Mesendoderm (in vitro differentiated cells): ENCODE measurements at regions not wholly inside any gene's neighbourhood (a gene's known extent, or its start where the extent isn't known, plus 50 kb on each side); places are given as distances from the start of the nearest gene placed in this dataset.

Source experiments
- DNase-seq: peaks from one replicate; pipeline ENCODE4 v3.0.0; 2013
- H2AK5ac ChIP-seq: 2 replicates; pipeline ENCODE4 v1.6.1; 2013; ENCODE audit warnings: low read length, inconsistent platforms
- H2BK120ac ChIP-seq: 2 replicates; pipeline ENCODE4 v1.6.1; 2013; ENCODE audit warnings: low read depth, mild to moderate bottlenecking, low read length, moderate library complexity, mixed read lengths
- H2BK15ac ChIP-seq: replicated peaks from 2 replicates; pipeline ENCODE4 v1.6.1; 2013; ENCODE audit warnings: low read depth, mild to moderate bottlenecking, moderate library complexity
- H2BK5ac ChIP-seq: 2 replicates; pipeline ENCODE4 v1.6.1; 2013; ENCODE audit warnings: low read length, inconsistent platforms
- H3K18ac ChIP-seq: 2 replicates; pipeline ENCODE4 v1.6.1; 2013; ENCODE audit warnings: mild to moderate bottlenecking, low read length, mixed read lengths
- H3K23ac ChIP-seq: one replicate; pipeline ENCODE4 v1.6.1; 2013; ENCODE audit warnings: low read length
- H3K27ac ChIP-seq: 2 replicates; pipeline ENCODE4 v1.5.1; 2013; ENCODE audit warnings: low read depth, mild to moderate bottlenecking, inconsistent platforms, low read length, moderate library complexity
- H3K27me3 ChIP-seq: 2 replicates; pipeline ENCODE4 v1.6.1; 2013; ENCODE audit warnings: low read length, control low read depth, mild to moderate bottlenecking, inconsistent platforms; ENCODE audit not compliant: insufficient read depth, poor library complexity
- H3K36me3 ChIP-seq: 2 replicates; pipeline ENCODE4 v1.6.1; 2013; ENCODE audit warnings: low read length, inconsistent platforms; ENCODE audit not compliant: control insufficient read depth, insufficient read depth
- H3K4ac ChIP-seq: one replicate; pipeline ENCODE4 v1.6.1; 2013; ENCODE audit warnings: low read depth, mild to moderate bottlenecking, low read length, moderate library complexity
- H3K4me1 ChIP-seq: 2 replicates; pipeline ENCODE4 v1.6.1; 2013; ENCODE audit warnings: low read depth, low read length, inconsistent platforms; ENCODE audit not compliant: control insufficient read depth
- H3K4me2 ChIP-seq: 2 replicates; pipeline ENCODE4 v1.6.1; 2013; ENCODE audit warnings: low read length
- H3K4me3 ChIP-seq: 2 replicates; pipeline ENCODE4 v1.5.1; 2013; ENCODE audit warnings: mild to moderate bottlenecking, low read length
- H3K56ac ChIP-seq: one replicate; pipeline ENCODE4 v1.6.1; 2013; ENCODE audit warnings: low read length
- H3K79me1 ChIP-seq: 2 replicates; pipeline ENCODE4 v1.6.1; 2013; ENCODE audit warnings: low read length, inconsistent platforms
- H3K79me2 ChIP-seq: 2 replicates; pipeline ENCODE4 v1.6.1; 2013; ENCODE audit warnings: mild to moderate bottlenecking, low read length; ENCODE audit not compliant: control insufficient read depth, insufficient read depth
- H3K9ac ChIP-seq: 2 replicates; pipeline ENCODE4 v1.6.1; 2013; ENCODE audit warnings: low read length, inconsistent platforms
- H4K5ac ChIP-seq: one replicate; pipeline ENCODE4 v1.6.1; 2013; ENCODE audit warnings: low read length
- H4K8ac ChIP-seq: one replicate; pipeline ENCODE4 v1.6.1; 2013; ENCODE audit warnings: low read depth, mild to moderate bottlenecking, control low read depth, low read length, moderate library complexity
- WGBS: extraction: QIAGEN DNeasy Blood & Tissue Kit; methylation state at CpG from one replicate; pipeline ENCODE4 v1.1.7; 2013; ENCODE audit warnings: low lambda C conversion rate, missing lambda C conversion rate; ENCODE audit not compliant: insufficient coverage; ENCODE audit errors: extremely low coverage; 5-methylcytosine and 5-hydroxymethylcytosine counted together

DNA sequence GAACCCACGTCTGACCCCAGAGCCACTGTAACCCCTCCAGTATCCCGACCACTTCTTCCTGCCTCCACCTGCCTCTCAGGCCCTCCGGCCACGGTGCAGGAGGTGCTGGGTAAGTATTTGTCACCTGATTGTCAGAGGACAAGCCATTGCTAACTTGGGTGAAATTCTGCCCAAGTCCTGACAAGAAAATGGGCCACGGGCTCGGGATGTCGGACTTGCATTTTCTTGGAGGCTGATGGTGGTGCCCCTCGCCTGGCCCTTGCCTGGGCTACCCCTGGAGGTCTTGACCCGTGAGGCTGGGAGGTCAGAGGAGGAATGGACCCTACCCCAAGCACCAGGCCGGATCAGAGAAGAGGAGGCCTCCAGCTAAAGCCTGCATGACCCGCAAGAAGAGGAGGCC is 149.7 kb upstream of the COL5A1 start:
- H3K4me3 ChIP-seq, result no peak overlapping the region
- H3K79me2 ChIP-seq, result no peaks in the 10 kb centered on the region
- H3K23ac ChIP-seq, result no peak overlapping the region
- H2BK15ac ChIP-seq, result no peak overlapping the region
- no peaks in the 10 kb centered on the region for H3K27me3 ChIP-seq
- H4K5ac ChIP-seq, result no peak overlapping the region
- no peaks in the 10 kb centered on the region for H3K79me1 ChIP-seq
- no peak overlapping the region for H3K4ac ChIP-seq
- H3K27ac ChIP-seq, result no peak overlapping the region
- H2AK5ac ChIP-seq, result no peak overlapping the region
- H2BK120ac ChIP-seq, result no peak overlapping the region
- H3K4me1 ChIP-seq, result no peaks in the 10 kb centered on the region
- WGBS, result no CpG with 5 or more reads among the region's 11 CpGs
- no peak overlapping the region for H3K9ac ChIP-seq
- H3K4me2 ChIP-seq, result no peak overlapping the region
- H3K18ac ChIP-seq, result no peak overlapping the region
- H3K56ac ChIP-seq, result no peak overlapping the region
- DNase-seq, result no peak
- H2BK5ac ChIP-seq, result no peak overlapping the region
- no peak overlapping the region for H4K8ac ChIP-seq
- no peaks in the 10 kb centered on the region for H3K36me3 ChIP-seq

DNA sequence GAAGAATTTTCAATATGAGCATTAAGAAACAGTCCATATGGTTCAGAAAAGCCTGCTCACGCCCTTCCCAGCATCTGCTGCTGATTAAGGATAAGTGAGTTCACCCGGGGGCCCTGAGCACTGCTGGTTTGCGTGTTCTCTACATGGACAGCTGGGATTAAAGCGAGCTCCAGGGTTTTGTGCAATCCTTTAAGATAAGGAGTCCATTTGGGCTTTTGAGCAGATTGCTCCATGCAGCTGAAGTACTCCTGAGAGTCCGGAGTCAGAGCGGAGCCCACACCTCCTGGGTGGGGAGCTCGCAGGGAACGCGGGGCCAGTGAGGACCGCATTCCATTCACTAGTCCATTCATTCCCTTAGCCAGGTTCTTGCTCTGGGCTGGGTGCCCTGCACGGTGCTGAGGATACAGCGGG is 149.3 kb upstream of the COL5A1 start:
- Histone ChIP-seq H3K79me2 (no peaks in the 10 kb centered on the region), H4K8ac (no peak overlapping the region), H4K5ac (no peak overlapping the region), H3K4me3 (no peak overlapping the region), H3K4ac (no peak overlapping the region), H2BK5ac (no peak overlapping the region), H3K36me3 (no peaks in the 10 kb centered on the region), H3K79me1 (no peaks in the 10 kb centered on the region), H3K27ac (no peak overlapping the region), H3K4me2 (no peak overlapping the region), H3K23ac (no peak overlapping the region), H3K9ac (no peak overlapping the region), H3K4me1 (no peaks in the 10 kb centered on the region), H3K27me3 (no peaks in the 10 kb centered on the region), H3K56ac (no peak overlapping the region), H2AK5ac (no peak overlapping the region), H2BK15ac (no peak overlapping the region), H3K18ac (no peak overlapping the region), H2BK120ac (no peak overlapping the region)
- DNase-seq, result no peak
- WGBS, result no CpG with 5 or more reads among the region's 12 CpGs

DNA sequence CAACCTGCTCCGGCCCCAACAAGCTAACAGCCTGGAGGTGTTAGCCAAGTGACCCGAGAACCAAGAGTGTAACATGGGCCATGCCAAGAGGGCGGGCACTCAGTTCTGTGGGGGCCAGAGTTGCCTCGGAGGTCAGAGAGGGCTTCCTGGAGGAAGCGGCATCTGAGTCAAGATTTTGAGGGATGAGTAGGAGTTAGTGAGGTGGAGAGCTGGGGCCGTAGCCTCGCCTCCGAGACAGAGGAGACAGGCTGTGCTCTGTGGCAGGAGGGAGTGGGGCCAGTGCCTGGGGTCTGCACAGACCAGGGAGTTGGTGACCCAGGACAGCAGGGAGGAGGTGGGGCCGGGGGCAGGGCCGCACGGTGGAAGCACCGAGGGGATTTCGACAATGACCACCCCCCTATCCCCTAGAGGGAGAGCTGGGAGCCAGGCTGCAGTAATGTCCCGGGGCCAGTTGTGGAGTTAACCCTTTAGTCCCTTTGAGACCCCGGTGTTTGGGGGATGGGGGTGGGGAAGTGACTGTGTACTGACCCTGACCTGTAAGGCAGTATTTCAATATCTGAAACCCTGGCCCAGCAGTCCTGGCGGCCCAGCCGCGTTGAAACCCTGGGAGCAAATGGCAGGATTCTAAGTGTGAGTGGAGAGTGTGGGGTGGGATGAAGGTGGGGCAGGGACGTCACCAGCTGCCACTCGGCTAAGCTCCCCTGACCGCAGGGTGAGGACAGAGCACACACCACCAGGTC is 148.7 kb upstream of the COL5A1 start:
- no peaks in the 10 kb centered on the region for H3K4me1 ChIP-seq
- H3K56ac ChIP-seq, result no peak overlapping the region
- no peak overlapping the region for H2BK5ac ChIP-seq
- no peak overlapping the region for H4K5ac ChIP-seq
- no CpG with 5 or more reads among the region's 21 CpGs for WGBS
- H3K18ac ChIP-seq, result no peak overlapping the region
- no peak overlapping the region for H3K27ac ChIP-seq
- H3K4me2 ChIP-seq, result no peak overlapping the region
- H2AK5ac ChIP-seq, result no peak overlapping the region
- H3K27me3 ChIP-seq, result no peaks in the 10 kb centered on the region
- no peak overlapping the region for H3K4ac ChIP-seq
- H3K36me3 ChIP-seq, result no peaks in the 10 kb centered on the region
- H3K4me3 ChIP-seq, result no peak overlapping the region
- H4K8ac ChIP-seq, result no peak overlapping the region
- H2BK120ac ChIP-seq, result no peak overlapping the region
- H3K9ac ChIP-seq, result no peak overlapping the region
- H2BK15ac ChIP-seq, result no peak overlapping the region
- no peak for DNase-seq
- H3K23ac ChIP-seq, result no peak overlapping the region
- H3K79me2 ChIP-seq, result no peaks in the 10 kb centered on the region
- H3K79me1 ChIP-seq, result no peaks in the 10 kb centered on the region

DNA sequence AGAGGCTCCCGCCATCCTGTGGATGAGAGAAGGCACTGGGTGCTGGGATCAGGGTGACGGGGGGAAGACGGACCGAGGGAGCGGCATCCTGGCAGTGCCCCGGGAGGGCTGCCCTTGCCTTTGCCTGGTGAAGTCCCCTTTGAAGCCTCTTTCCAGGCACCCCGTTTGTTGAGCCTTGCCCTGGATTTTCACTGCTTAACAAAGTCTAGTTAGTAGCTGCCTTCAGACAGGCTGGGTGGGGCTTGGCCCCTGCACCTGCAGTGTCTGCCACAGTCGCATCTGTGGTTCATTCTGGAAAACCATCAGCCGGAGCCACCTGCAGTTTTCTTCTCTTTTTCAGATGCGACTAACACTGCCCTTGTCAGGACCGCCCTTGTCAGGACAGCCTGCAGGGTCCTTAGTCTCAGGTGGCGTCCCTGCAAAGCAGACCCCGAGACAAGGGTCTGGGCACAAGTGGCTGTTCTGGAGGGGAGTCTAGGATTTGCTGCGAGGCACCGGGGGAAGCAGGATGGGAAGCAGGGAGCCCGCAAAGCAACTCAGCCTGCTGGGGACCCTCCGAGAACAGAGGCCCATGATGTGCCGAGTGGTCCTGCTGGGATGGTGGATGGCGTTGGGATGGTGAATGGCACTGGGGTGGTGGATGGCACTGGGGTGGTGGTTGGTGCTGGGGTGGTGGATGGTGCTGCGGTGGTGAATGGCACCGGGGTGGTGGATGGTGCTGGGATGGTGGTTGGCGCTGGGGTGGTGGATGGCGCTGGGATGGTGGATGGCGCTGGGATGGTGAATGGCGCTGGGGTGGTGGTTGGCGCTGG is 147.9 kb upstream of the COL5A1 start:
- Histone ChIP-seq H2BK5ac (no peak overlapping the region), H3K9ac (no peak overlapping the region), H3K27me3 (no peaks in the 10 kb centered on the region), H4K5ac (no peak overlapping the region), H2BK120ac (no peak overlapping the region), H4K8ac (no peak overlapping the region), H3K23ac (no peak overlapping the region), H3K4me1 (no peaks in the 10 kb centered on the region), H3K79me2 (no peaks in the 10 kb centered on the region), H2BK15ac (no peak overlapping the region), H2AK5ac (no peak overlapping the region), H3K4ac (no peak overlapping the region), H3K4me3 (no peak overlapping the region), H3K18ac (no peak overlapping the region), H3K27ac (no peak overlapping the region), H3K4me2 (no peak overlapping the region), H3K56ac (no peak overlapping the region), H3K79me1 (no peaks in the 10 kb centered on the region), H3K36me3 (no peaks in the 10 kb centered on the region)
- WGBS, result no CpG with 5 or more reads among the region's 26 CpGs
- DNase-seq, result no peak

DNA sequence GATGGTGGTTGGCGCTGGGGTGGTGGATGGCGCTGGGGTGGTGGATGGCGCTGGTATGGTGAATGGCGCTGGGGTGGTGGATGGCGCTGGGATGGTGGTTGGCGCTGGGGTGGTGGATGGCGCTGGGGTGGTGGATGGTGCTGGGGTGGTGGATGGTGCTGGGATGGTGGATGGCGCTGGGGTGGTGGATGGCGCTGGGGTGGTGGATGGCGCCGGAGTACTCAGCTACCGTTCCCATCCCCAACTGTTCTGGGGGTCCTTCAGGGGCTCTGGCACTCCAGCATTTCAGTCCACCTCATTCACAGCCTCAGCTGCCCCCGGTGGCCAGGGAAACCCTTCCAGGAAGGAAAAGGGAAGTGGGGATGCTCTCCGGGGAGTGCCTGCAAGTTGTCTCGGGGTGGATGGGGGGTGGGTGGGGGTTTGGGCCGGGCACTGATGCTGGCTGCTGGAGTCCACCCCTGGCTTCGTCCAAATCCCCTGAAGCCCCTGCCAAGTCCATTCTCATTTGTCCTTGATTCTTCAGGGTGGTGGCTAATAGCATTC is 147.3 kb upstream of the COL5A1 start:
- no peak overlapping the region for H3K56ac ChIP-seq
- H3K4me2 ChIP-seq, result no peak overlapping the region
- no peak overlapping the region for H3K18ac ChIP-seq
- H3K27me3 ChIP-seq, result no peaks in the 10 kb centered on the region
- no peaks in the 10 kb centered on the region for H3K79me2 ChIP-seq
- H4K5ac ChIP-seq, result no peak overlapping the region
- H3K4me1 ChIP-seq, result no peaks in the 10 kb centered on the region
- no peak overlapping the region for H3K27ac ChIP-seq
- H3K36me3 ChIP-seq, result no peaks in the 10 kb centered on the region
- no peak overlapping the region for H2AK5ac ChIP-seq
- no CpG with 5 or more reads among the region's 17 CpGs for WGBS
- no peak overlapping the region for H3K23ac ChIP-seq
- H3K9ac ChIP-seq, result no peak overlapping the region
- H3K4me3 ChIP-seq, result no peak overlapping the region
- no peak overlapping the region for H4K8ac ChIP-seq
- H2BK15ac ChIP-seq, result no peak overlapping the region
- no peak overlapping the region for H2BK5ac ChIP-seq
- no peak overlapping the region for H2BK120ac ChIP-seq
- H3K4ac ChIP-seq, result no peak overlapping the region
- DNase-seq, result no peak
- H3K79me1 ChIP-seq, result no peaks in the 10 kb centered on the region
